ENCODE measurements at regions not wholly inside any gene's neighbourhood (a gene's known extent, or its start where the extent isn't known, plus 50 kb on each side); places are given as distances from the start of the nearest gene placed in this dataset.

DNA sequence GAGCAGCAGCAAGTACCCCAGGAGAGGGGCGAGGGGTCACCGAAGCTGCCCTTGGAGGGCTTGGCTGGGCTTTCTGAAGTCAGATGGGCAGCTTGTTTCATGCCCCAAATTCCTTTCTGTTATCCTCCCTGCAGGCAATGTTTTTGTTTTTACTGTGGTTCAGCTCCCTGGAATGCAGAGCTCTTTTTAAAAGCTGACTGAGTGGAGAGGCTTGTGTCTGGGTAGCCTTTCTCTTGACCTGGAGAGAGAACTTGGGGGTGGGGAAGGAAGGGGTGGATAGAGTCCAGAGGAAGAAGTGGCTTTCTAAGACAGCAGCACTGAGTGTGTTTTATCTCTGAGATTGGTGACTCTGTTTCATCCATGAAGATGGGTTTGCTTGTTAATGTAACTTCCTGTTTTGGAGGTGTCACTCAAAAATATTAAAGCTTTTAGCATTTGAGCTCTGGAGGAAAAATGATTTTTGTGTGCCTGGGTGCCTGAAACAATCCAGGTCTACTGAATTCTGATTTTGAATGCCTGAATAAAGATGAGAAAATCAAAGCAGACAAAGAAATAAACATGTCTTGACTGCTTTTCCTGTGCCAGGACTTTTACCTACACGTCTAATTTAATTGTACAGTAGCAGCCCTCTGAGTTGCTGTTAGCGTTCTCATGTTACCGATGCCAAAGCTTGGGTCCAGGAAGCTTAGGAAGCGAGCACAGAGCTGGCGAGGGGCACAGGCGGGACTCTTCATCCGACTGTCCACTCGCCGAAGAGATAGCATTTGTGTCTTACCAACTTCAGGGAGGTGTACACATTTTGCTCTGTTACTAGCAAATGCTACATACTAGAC, 78.2 kb upstream of the EEF1E1 start:
- no peaks in the 10 kb centered on the region for H3K4me1 ChIP-seq
- WGBS, 2 donors, result 47 to 54% methylated on average over 11 of the region's 11 CpGs
- H3K9me3 ChIP-seq, result no peaks in the 10 kb centered on the region
- TF ChIP-seq POLR2A (IDR thresholded peaks at IDR 0.05) (no peak), CTCF (IDR thresholded peaks at IDR 0.05) (no peak), EP300 (IDR thresholded peaks at IDR 0.05) (no peak), POLR2AphosphoS5 (IDR thresholded peaks at IDR 0.05) (no peak)
- H3K4me3 ChIP-seq, result no peak overlapping the region
- DNase-seq (peak in 1 of 2 donors; percentile 8), ATAC-seq (ENCODE audit: low FRiP score in 2 of 2) (no peak)
- H3K27ac ChIP-seq, result peak overlapping the region in 2 of 4 donors; percentile 24 to 30
- H3K36me3 ChIP-seq, result no peaks in the 10 kb centered on the region
- H3K27me3 ChIP-seq, result peaks cover 0 to 3% (median 0%) of the 10 kb centered on the region in 4 donors

DNA sequence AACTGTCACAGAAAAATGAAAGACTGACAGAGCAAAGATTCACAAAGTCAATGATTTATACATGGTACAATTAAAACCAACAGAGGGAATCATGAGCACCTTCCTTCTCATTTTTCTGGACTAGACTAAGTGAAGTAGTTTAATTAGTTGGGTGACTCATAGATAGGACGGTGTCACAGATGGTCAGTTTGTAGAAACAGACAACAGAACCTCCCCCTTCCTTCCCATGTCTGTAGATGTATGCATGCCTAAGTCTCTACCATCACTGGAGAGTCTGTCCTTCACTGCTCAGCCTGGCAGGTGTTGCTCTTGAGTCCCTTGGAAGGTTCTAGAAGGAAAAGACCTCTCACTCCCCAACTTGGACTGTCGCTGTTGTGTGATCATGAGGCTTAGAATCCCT, 75.4 kb upstream of the EEF1E1 start:
- no peaks in the 10 kb centered on the region for H3K36me3 ChIP-seq
- DNase-seq, result no peak
- H3K27me3 ChIP-seq, result peaks cover 0 to 3% (median 0%) of the 10 kb centered on the region in 4 donors
- no peak overlapping the region for H3K27ac ChIP-seq
- no peak overlapping the region for H3K4me3 ChIP-seq
- ATAC-seq (ENCODE audit: low FRiP score in 2 of 2), result no peak
- TF ChIP-seq POLR2A (IDR thresholded peaks at IDR 0.05) (no peak), POLR2AphosphoS5 (IDR thresholded peaks at IDR 0.05) (no peak), EP300 (IDR thresholded peaks at IDR 0.05) (no peak)
- 74 to 84% methylated on average over 2 of the region's 2 CpGs for WGBS, 2 donors
- no peaks in the 10 kb centered on the region for H3K9me3 ChIP-seq
- H3K4me1 ChIP-seq, result no peaks in the 10 kb centered on the region

- no peaks in the 10 kb centered on the region for H3K36me3 ChIP-seq
- H3K4me1 ChIP-seq, result no peaks in the 10 kb centered on the region
- H3K27me3 ChIP-seq, result no peaks in the 10 kb centered on the region
- TF ChIP-seq EP300 (IDR thresholded peaks at IDR 0.05), result no peak
- TF ChIP-seq CTCF (IDR thresholded peaks at IDR 0.05), result no peak
- no peak for TF ChIP-seq POLR2A (IDR thresholded peaks at IDR 0.05)
- no peak for TF ChIP-seq POLR2AphosphoS5 (IDR thresholded peaks at IDR 0.05)
- no peak overlapping the region for H3K27ac ChIP-seq
- no peaks in the 10 kb centered on the region for H3K9me3 ChIP-seq
- H3K4me3 ChIP-seq, result no peak overlapping the region
- ATAC-seq (ENCODE audit: low FRiP score in 2 of 2) (no peak), DNase-seq (no peak)
- WGBS, 2 donors, result 88 to 94% methylated on average over 3 of the region's 3 CpGs
Observed at GRCh38 chr6:8175046-8175777, 72.9 kb upstream of the EEF1E1 start.

DNA sequence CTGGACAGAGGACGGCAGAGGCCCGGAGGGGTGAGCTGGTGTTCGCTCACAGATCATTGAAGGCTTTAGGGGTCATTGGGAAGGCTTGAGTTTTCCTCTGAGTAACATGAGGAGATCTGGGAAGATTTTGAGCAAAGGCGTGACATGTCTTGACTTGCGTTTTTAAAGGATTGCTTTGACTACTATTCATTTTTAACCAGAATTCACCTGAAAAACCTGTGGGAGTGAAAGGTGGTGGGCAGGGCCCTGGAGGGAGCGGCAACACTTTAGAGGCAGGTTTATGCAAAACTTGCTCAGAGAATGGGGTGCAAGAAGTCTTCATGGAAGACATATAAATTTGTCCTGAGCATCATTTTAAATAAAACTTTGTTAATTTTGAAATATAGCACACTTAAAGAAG, 72.2 kb upstream of the EEF1E1 start:
- TF ChIP-seq CTCF (IDR thresholded peaks at IDR 0.05) (no peak), POLR2A (IDR thresholded peaks at IDR 0.05) (no peak), POLR2AphosphoS5 (IDR thresholded peaks at IDR 0.05) (no peak), EP300 (IDR thresholded peaks at IDR 0.05) (no peak)
- no peaks in the 10 kb centered on the region for H3K4me1 ChIP-seq
- no peak overlapping the region for H3K27ac ChIP-seq
- DNase-seq (no peak), ATAC-seq (ENCODE audit: low FRiP score in 2 of 2) (no peak)
- H3K9me3 ChIP-seq, result no peaks in the 10 kb centered on the region
- 88 to 89% methylated on average over 6 of the region's 6 CpGs for WGBS, 2 donors
- no peak overlapping the region for H3K4me3 ChIP-seq
- no peaks in the 10 kb centered on the region for H3K36me3 ChIP-seq
- no peaks in the 10 kb centered on the region for H3K27me3 ChIP-seq

- Histone ChIP-seq H3K27ac (no peak overlapping the region), H3K36me3 (no peaks in the 10 kb centered on the region), H3K4me3 (no peak overlapping the region), H3K27me3 (no peaks in the 10 kb centered on the region), H3K9me3 (no peaks in the 10 kb centered on the region), H3K4me1 (no peaks in the 10 kb centered on the region)
- ATAC-seq (ENCODE audit: low FRiP score in 2 of 2), result no peak
- 79 to 81% methylated on average over 4 of the region's 4 CpGs for WGBS, 2 donors
- no peak for DNase-seq
- TF ChIP-seq POLR2AphosphoS5 (IDR thresholded peaks at IDR 0.05), result no peak
- no peak for TF ChIP-seq CTCF (IDR thresholded peaks at IDR 0.05)
- TF ChIP-seq EP300 (IDR thresholded peaks at IDR 0.05), result no peak
- no peak for TF ChIP-seq POLR2A (IDR thresholded peaks at IDR 0.05)
Observed at GRCh38 chr6:8172530-8172929, 70.2 kb upstream of the EEF1E1 start.
